NOMO-1 (cell line): ENCODE measurements at regions not wholly inside any gene's neighbourhood (a gene's known extent, or its start where the extent isn't known, plus 50 kb on each side); places are given as distances from the start of the nearest gene placed in this dataset.

Source experiments
- DNase-seq, 2 experiments: peaks; one replicate each; lab custom pipeline; 2025; ENCODE audit not compliant: unreplicated experiment in 2 of 2; lab: John Stamatoyannopoulos, UW

DNA sequence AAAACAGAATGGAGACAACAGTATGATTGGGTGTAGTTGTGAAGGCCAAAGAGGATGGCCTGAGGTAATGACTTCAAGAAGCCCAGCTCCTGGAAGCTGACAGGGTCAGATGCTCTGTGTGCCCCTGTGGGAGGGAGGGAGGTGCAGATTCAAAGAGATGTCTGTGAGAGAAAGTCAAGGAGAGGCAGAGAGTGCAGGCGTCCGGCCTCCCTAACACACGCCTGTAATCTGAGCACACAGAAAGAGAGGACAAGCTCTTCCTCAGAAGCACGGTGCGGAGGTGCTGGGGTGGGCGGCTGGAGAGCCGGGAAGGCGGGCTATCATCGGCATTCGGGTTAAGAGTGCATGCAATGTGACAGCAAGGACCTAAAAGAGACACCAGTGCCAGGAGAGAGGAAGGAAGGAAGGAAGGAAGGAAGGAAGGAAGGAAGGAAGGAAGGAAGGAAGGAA is 238.2 kb upstream of the HES1 start:
- DNase-seq: no peak

DNA sequence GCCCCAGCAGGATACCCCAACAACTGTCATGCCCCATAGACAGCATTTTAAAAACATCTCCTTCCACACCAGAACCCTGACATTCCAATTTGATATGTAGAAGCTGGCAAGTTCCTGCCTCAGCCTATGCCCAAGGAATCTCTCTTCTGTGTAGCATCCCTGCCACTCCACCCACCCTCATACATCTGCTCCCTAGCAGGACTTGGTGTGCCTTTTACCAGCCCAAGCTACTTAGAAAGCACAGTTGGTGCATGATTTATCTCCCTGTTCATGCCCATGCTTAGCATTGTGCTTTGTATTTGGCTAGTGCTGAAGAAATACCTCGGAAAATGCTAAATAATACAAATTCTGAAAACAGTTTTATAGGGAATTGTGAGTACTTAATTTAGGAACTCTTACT is 236.9 kb upstream of the HES1 start:
- no peak for DNase-seq

DNA sequence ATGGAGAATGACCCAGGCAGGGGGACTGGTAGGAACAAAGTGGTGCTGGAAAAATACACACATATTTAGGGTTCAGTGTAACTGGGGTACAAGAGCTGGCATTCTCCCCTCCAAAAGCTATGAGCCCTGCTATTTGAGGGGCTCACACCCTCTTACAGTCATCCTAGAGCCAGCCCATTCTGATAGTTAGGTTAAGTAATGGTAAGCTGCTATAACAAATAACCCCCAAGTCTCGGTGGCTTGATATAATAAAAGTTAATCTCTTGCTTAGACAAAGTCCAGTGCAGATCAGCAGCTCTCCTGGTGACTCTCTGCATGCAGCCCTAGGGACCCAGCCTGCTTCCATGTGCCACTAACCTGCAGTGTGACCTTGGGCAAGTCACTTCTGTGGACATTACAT is 234.9 kb upstream of the HES1 start:
- DNase-seq: no peak

DNA sequence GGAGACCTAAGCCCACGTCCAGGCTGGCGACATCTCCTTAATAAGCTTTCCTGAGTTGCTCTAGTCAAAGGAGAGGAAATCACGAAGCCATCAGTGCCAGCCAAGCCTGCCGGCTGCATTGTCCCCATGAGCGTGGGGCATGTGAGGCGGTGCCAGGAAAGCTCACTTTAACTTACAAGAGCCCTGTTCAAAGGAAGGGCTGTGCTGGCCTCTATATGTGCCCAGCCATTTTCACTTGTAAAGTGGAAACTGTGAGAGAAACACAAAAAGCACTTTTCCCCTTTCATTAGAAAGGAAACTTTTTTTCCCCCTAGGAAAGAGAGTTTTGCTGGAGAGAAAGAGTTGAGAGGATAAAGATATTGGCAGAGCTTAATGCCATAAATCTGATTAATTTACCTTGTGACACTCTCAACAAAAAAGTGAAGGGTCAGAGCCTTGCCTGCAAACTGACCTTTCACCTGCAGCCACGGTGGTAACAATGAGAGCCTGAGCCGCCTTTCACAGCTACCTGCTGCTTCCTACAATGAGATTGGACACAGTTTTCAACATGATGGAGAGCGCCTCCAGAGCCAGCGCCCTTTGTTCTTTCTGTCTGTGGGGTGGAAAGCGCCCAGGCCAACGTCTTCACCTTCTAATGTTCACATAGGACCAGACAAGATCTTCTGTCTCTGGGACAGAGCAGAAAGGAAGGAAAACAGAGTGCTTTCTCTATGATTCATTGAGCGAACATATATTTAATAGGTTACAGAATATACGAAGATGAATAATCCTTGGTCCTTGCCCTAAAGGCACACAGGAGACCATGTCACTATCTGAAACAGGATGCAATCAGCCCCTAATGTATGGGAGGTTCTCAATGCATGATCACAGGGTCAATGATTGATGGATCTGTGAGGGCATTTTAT is 233.1 kb upstream of the HES1 start:
- DNase-seq: no peak

DNA sequence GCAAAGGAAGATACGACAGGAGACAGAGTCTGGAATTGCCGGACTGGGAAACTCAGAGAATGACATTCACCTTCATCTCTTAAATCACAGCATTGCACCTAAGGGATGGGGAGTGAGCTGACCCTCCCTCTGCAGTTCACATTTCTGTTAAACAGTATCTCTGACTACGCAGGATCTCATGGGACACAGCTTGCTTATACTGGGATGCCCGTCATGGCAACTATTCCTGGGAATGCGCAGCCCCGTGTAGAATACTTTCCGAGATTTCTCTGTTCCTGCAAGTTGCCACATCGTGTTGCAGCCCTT is 232.5 kb upstream of the HES1 start:
- DNase-seq: no peak

DNA sequence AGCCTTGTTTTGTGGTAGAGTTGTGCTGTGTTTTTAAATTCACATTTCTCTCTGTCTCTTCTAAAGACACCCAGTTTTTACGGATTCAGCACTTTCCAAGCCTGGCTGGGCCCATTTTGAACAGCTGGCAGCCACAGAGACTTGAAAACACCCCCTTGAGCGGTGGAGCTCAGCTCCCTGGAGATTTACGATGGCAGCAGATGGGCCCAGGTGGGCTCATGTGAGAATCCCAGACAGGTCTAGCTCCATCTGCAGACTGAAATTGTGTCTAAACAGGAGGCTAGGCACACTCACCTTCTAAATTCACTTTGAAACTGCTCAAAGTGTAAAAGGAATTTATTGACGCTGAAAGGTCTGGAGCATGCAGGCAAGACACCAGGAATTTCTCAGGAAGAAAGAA is 232.0 kb upstream of the HES1 start:
- DNase-seq: no peak

DNA sequence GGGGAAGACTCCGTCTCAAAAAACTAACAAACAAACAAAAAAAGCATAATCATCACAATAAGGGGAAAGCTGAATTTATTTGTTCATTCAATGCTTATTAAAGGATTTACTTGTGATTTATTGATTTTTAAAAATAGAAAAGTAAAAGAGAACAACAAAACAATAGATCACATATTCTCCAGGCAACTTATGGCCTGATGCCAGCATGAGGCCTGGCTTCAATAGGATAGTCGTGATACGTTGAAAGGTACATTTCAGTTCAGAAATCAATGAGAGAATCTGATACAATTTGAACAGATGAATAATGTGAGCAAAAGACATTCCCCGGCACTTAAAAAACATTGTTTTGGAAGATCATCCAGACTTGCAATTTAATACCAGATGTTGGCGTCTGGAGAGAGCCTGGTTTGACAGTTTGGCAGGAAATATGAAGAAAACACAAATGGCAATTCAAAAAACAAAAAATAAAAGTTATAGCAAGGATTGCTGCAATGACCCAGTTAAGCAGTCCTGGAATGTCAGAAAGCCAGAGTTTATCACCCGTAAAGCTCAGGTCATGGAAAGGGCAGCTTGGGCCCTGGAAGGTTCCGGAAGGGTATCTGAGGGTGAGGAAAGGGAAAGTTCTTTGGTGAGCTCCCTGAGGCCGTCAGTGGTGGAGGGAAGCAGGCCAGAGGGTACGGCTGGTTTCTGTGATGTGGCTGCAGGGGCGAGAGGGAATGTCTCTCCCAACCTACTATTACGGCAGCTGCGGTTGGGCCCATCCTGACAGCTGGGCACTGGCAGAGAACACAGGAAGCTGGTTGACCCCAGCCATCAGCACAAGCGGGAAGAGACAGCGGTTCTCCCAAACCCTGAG is 230.2 kb upstream of the HES1 start:
- DNase-seq: no peak

DNA sequence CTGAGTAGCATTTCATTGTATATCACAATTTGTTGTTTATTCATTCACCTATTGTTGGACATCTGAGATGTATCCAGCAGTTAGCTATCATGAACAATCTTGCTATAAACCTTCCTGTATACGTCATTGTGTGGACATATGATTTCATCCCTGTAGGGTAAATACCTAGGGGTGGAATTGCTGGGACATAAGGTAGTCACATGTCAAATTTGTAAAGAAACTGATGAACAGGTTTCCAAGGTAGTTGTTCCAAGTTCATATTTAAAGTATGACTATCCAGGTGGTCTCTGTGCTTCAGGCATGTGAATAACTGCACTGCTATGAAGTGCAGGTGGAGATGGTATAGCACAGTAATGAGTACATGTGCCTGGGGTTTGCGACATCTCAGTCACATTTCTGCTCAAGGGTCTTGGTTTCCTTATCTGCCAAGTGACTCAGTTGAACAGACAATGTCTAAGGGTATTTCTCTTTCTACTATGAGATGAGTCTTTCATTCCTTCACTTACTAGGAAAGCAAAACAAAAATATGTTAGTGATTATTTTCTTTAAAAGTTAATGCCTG is 229.0 kb upstream of the HES1 start:
- no peak for DNase-seq

DNA sequence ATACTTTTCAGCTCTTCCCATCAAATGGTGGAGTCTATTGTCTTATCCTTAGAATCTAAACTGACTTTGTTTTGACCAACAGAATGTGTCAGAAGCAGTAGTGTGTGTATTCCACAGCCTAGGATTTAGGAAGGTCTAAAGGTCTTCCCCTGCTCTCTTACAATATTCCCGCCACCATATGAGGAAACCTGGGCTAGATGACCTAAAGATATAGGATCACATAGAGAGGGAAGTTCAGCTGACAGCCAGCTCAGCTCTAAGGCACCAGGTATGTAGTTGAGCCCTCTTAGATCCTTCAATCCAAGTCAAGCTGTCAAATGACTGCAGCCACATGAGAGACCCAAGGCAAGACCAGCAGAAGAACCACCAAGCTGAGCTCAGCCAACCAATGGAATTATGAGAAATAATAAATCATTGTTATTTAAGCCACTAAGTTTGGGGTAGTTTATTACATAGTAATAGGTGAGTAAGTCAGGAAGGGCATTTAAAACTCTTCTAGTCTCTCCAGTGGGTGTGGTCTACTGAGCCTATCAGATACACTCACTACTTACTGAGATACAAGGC is 227.7 kb upstream of the HES1 start:
- DNase-seq: no peak

DNA sequence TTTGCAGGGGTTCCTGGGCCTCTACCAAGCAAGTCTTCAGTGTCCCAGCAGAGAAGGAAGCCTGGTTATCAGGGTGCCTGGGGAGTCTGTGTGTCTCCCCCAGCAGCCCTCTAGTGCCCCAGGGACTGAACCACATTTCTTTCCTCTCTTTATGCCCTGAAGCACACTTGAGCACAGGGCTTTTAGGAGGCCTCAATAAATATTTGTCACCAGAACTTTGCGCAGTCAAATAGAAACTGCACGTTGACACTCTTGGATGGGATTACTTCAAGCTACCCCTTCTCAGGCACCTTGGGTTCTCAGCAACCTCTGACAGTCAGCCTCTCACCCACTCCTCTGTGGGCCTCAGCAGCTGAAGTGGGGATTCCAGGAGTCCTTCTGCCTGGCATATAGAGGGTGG is 226.6 kb upstream of the HES1 start:
- DNase-seq: no peak

DNA sequence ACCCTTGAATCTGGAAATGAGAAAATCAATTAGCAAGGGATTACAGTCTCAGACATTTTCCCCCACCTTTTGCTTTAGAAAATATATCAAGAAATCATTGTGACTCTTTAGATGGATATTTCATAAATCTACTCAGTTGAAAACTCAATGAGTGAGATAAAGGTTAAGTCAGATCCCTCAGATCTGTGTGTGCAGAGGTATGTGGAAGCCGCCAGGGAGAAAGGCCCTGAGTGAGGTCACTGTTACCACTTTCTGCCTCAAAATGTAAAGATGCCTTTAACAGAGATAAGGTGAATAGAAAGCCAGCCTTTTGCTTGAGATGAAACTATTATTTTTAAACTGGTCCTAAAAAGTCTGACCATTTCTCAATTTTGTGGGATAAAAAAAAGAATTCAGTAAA is 225.6 kb upstream of the HES1 start:
- no peak for DNase-seq

DNA sequence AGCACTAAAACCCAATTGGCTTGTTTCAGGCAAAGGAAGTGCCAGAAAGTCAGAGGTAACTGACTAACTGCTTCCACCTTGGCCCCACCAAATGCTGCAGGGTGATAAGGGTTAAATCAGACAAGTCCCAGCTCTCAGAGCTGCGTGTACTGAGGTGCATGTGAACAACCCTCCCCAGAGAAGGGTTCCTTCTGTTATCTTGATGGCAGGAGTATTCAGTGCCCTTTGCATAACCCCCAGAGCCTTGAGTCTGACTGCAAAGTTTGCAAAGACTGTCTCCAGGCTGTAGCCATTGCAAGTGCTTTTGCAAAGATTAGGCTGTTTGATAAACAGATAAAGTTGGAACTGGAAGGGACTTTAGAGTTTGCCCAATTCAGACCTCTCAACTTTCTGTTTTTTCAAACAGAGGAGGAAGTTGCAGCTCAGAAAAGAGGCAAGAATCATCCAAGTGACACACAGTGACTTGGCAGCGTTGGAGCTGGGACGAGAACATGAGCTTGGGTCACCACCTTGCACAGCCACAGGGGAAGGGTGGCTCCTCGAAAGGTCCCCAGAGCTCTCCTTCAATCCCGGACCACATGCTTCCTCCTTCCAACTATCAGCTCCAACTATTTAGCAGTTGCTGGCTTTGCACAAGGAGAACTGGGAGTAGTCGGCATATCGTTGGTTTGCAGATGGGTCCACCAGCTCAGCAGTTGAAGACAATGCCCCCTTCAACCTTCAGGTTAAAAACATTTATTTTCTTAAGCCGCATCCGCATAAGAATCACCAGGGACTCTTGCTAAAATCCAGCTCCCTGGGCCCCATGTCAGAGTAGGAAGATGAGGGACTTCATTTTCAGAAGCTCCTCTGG is 224.8 kb upstream of the HES1 start:
- peak; percentile 31 to 68 for DNase-seq

DNA sequence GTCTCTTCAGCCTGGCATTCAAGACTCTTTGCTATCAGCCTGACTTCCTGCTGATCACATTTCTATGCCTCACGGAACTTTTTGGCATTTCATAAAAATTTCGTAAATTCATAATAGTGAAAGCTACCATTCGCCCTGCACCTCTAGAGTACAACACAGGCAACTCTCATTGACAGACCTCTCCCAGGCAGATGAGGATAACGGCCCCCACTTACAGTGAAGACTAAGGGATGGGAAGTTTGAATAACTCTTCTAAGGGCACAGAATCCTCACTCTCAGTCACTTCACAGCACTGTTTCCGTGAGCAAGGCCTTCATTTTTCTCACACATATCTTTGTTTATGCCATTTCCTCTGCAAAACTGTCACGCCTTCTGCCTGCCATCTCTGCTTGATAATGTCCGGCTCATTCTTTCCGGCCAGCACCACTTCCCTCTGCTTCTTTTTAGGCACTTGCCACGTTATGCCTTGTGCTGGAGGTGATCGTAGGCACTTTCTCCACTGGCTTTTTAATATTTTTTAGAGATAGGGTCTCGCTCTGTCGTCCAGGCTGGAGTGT is 224.1 kb upstream of the HES1 start:
- DNase-seq: no peak

DNA sequence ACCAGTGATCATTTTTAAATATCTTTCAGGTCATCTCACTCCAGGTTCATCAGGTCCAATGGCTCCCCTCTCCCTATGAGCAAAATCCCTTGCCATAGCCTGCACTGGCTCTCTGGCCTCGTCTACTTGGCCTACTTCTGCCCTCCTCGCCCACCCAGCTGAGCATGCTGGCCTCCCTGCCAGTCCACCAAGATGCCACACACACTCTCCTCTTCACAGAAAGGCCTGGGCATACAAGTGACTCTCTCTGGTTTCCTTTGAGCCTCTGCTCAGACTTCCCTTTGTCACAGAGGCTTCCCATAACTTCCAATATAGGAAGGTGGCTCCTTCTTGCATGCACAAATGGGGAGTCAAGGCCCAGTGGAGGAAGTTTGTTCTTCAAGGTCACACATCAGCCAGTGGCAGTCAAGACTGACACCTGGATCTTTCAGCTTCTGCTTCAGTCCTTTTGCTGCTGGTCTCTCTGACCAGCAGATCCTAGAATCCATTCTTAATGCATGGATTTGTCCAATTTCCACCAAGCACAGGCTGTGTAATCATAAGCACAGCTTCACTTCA is 223.2 kb upstream of the HES1 start:
- DNase-seq: no peak

DNA sequence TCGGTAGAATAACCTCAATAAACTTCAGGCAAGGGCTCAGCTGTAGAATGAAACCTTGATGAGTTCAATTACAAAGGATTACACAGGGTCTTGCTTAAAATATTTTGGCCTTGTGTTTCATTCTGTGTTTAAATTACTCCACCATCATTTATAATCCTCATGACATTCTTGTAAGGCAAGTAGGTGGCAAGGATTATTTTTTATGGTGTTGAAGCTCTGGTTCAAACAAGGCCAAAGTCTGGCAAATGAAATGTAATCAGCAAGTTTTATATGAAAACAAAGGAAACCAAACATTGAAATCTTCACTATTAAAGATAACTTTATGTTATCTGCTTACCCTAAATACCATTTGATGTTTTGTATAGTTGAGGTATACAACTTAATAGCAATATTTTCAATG is 221.3 kb upstream of the HES1 start:
- DNase-seq: no peak

DNA sequence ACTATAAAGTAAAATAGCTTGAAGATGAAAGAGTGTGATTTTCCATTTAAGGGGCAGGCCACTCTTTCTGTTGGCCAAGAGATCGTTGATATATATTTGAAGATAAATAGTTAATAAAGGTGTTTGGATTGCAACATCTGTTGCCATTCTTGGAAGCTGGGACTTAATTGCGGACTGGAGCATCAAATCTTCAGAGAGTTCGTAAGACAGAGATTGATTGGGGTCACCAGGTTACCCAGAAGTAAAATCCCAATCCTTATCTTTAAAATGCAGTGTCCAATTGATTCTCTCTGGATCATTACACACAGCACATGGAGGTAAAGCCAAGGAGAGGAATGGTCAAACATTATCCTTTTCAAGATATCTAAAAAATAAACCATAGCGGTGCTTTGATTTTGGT is 220.8 kb upstream of the HES1 start:
- DNase-seq: no peak

DNA sequence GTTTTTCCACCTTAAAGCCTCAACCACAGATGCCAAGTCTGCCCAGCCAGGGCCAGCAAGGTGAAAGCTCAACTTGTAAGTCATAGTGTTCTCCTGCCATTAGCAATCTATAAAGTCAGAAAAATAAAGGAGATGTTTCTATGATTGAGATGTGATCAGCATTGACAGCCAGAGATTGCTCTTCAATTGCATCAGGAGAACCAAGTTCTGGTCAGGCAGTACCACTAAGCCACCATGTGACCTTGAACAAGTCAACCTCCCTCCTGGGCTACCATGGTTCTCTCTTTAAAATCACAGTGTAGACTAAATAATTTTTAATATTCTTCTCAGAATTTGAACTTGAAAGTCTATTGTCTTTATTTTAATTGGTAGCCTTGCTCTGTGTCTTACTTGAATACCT is 220.3 kb upstream of the HES1 start:
- no peak for DNase-seq

DNA sequence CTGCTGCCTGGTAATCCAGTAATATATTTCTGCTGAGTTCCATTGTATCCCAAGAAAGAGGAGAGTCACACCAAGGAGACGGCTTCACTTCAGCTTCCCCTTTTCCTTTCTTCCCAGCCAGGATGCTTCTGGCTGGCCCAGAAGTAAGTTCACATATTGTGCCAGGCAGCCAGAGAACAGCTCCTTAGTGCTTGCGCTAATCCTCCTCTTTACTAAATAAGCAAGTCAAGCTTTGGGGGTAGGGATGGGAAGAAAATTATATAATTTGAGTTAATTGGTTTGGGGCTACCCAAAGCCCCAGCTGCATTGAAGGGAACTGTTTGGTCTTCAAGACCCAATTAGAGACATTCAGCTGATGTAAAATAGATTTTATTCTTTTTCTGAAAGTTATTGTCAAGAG is 218.8 kb upstream of the HES1 start:
- DNase-seq: no peak

DNA sequence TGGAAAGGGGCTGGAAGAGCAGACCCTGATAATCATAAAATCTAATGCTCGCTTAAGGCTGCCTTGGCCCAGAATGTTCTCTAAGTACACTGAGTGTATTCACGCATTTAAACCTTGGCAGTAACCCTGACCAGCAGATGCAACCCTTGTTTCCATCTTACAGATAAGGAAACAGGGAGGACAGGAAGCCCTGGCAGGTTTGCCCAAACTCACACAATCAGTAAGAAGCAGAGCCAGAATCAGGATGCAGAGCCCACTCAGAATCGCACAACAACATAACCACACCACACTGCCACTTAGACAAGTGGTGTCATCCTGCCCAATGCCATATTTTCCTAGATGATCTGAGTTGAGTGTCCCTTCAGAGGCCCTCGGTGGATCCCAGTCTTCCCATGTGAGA is 214.5 kb upstream of the HES1 start:
- no peak for DNase-seq
